KG1 (cell line): ENCODE measurements at regions not wholly inside any gene's neighbourhood (a gene's known extent, or its start where the extent isn't known, plus 50 kb on each side); places are given as distances from the start of the nearest gene placed in this dataset.

Experiments
- DNase-seq: peaks from one replicate; lab custom pipeline; 2025; lab: John Stamatoyannopoulos, UW

- no peak for DNase-seq
These were observed 53.9 kb upstream of the UCN3 start for GRCh38 chr10:5310914-5311313.

DNA sequence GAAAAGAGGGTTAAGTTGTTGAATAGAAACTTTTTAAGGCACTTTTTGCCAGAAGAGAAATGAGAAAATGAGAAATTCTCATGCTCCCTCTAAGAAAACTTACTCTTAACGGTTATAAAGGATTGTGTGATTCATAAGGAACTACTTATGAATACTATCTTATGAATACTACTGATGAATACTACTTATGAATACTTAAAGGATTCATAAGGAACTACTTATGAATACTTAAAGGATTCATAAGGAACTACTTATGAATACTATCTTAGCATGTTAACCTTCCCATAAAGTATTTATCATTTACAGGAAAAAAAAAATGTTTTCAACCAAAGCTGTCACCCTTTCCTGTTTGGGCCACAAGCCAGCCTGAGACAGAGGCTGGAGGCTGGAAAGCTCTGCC lies 53.1 kb upstream of the UCN3 start:
- DNase-seq: no peak

DNA sequence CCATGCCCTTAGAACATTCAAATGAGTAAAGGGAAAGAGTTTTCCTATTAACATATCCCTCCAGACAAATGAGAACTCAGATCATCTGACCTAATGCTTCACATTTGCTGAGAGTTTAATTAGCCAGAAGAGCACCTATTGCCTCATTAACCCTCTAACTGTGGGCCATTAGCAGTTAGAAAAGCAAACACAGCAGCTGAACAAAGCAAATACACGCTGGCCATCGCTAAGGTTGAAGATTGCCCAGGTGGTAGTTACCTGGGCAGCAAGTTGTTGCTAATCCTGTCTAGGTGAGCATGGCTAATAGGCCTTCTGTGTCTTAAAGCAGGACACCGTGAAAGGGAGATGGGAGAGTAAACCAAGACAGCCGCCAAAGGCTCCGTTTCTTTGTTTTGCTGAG lies 49.9 kb upstream of the UCN3 start:
- DNase-seq: no peak
